ENCODE measurements at regions not wholly inside any gene's neighbourhood (a gene's known extent, or its start where the extent isn't known, plus 50 kb on each side); places are given as distances from the start of the nearest gene placed in this dataset.

GRCh38 chr12:88334271-88334670 is 192.2 kb downstream of the TMTC3 start:
- no peak for DNase-seq (ENCODE audit: low read depth)
- TF ChIP-seq CTCF (IDR thresholded peaks at IDR 0.05; ENCODE audit: control insufficient read depth, insufficient read depth, low read depth, low read length, missing control alignments): no peak

GRCh38 chr12:88336076-88336739 is 194.1 kb downstream of the TMTC3 start:
- TF ChIP-seq CTCF (IDR thresholded peaks at IDR 0.05; ENCODE audit: control insufficient read depth, insufficient read depth, low read depth, low read length, missing control alignments): no peak
- H3K4me3 ChIP-seq (ENCODE audit: control insufficient read depth, low read depth, low read length): no peak overlapping the region
- DNase-seq (ENCODE audit: low read depth): no peak

More at GRCh38 chr12:88334271-88334670, 192.2 kb downstream of the TMTC3 start:
- H3K4me3 ChIP-seq (ENCODE audit: control insufficient read depth, low read depth, low read length): no peak overlapping the region

- no peak for TF ChIP-seq CTCF (IDR thresholded peaks at IDR 0.05; ENCODE audit: control insufficient read depth, insufficient read depth, low read depth, low read length, missing control alignments)
- H3K4me3 ChIP-seq (ENCODE audit: control insufficient read depth, low read depth, low read length): no peak overlapping the region
- no peak for DNase-seq (ENCODE audit: low read depth)
Observed at GRCh38 chr12:88338486-88338885, 196.4 kb downstream of the TMTC3 start.

GRCh38 chr12:88339254-88339949 is 197.3 kb downstream of the TMTC3 start:
- no peak overlapping the region for H3K4me3 ChIP-seq (ENCODE audit: control insufficient read depth, low read depth, low read length)
- TF ChIP-seq CTCF (IDR thresholded peaks at IDR 0.05; ENCODE audit: control insufficient read depth, insufficient read depth, low read depth, low read length, missing control alignments): no peak
- no peak for DNase-seq (ENCODE audit: low read depth)

- TF ChIP-seq CTCF (IDR thresholded peaks at IDR 0.05; ENCODE audit: control insufficient read depth, insufficient read depth, low read depth, low read length, missing control alignments): no peak
- DNase-seq (ENCODE audit: low read depth): no peak
- no peak overlapping the region for H3K4me3 ChIP-seq (ENCODE audit: control insufficient read depth, low read depth, low read length)
Observed at GRCh38 chr12:88339966-88340365, 197.9 kb downstream of the TMTC3 start.

GRCh38 chr12:88342251-88342806 is 200.2 kb downstream of the TMTC3 start:
- H3K4me3 ChIP-seq (ENCODE audit: control insufficient read depth, low read depth, low read length): no peak overlapping the region
- no peak for TF ChIP-seq CTCF (IDR thresholded peaks at IDR 0.05; ENCODE audit: control insufficient read depth, insufficient read depth, low read depth, low read length, missing control alignments)
- DNase-seq (ENCODE audit: low read depth): no peak
